Stimulated activated CD4-positive, alpha-beta T cell treated with anti-CD3 and anti-CD28 coated beads, Interleukin-2, amount 100 ng/mL, for 24 hours (primary cell): ENCODE measurements at regions not wholly inside any gene's neighbourhood (a gene's known extent, or its start where the extent isn't known, plus 50 kb on each side); places are given as distances from the start of the nearest gene placed in this dataset.
"Not testable (repeated sequence)": the region's sequence is repeated elsewhere in the genome, so short reads cannot be mapped to it uniquely, and the experiment has no call there.

Experiments used
- DNase-seq, 2 donors: peaks; one replicate each; pipeline ENCODE4 v3.0.0-alpha.2; 2020

- no peak for DNase-seq
These were observed 606.4 kb upstream of the RORB start for GRCh38 chr9:73890685-73891277.

GRCh38 chr9:73892335-73892734, 604.8 kb upstream of the RORB start:
- no peak for DNase-seq

GRCh38 chr9:73893230-73893629, 603.9 kb upstream of the RORB start:
- no peak for DNase-seq

GRCh38 chr9:73896061-73896460, 601.1 kb upstream of the RORB start:
- DNase-seq = no peak

GRCh38 chr9:73906671-73907070, 590.5 kb upstream of the RORB start:
- no peak for DNase-seq

- no peak for DNase-seq
These were observed 585.3 kb upstream of the RORB start for GRCh38 chr9:73911804-73912203.

- no peak for DNase-seq
These were observed 581.0 kb upstream of the RORB start for GRCh38 chr9:73916016-73916673.

GRCh38 chr9:73919712-73920111, 577.4 kb upstream of the RORB start:
- no peak for DNase-seq

- DNase-seq = no peak
These were observed 573.3 kb upstream of the RORB start for GRCh38 chr9:73923796-73924195.

- DNase-seq = no peak
These were observed 546.0 kb upstream of the RORB start for GRCh38 chr9:73951147-73951546.

GRCh38 chr9:73962792-73963191, 534.3 kb upstream of the RORB start:
- DNase-seq = no peak

- no peak for DNase-seq
These were observed 527.2 kb upstream of the RORB start for GRCh38 chr9:73969936-73970335.

GRCh38 chr9:73976424-73976823, 520.7 kb upstream of the RORB start:
- DNase-seq = not testable (repeated sequence)

GRCh38 chr9:73979894-73980264, 517.3 kb upstream of the RORB start:
- DNase-seq = no peak

GRCh38 chr9:73980754-73981153, 516.4 kb upstream of the RORB start:
- DNase-seq = no peak

GRCh38 chr9:73981405-73981804, 515.7 kb upstream of the RORB start:
- DNase-seq = no peak

GRCh38 chr9:73995836-73996235, 501.3 kb upstream of the RORB start:
- no peak for DNase-seq

- DNase-seq = no peak
These were observed 500.3 kb upstream of the RORB start for GRCh38 chr9:73996844-73997243.

GRCh38 chr9:74001382-74001781, 495.8 kb upstream of the RORB start:
- DNase-seq = no peak

GRCh38 chr9:74006935-74007334, 490.2 kb upstream of the RORB start:
- no peak for DNase-seq

GRCh38 chr9:74007833-74008232, 489.3 kb upstream of the RORB start:
- no peak for DNase-seq

- DNase-seq = no peak
These were observed 481.1 kb upstream of the RORB start for GRCh38 chr9:74016004-74016403.

GRCh38 chr9:74025402-74025925, 471.7 kb upstream of the RORB start:
- no peak for DNase-seq

GRCh38 chr9:74032421-74032820, 464.7 kb upstream of the RORB start:
- DNase-seq = no peak

GRCh38 chr9:74035786-74036185, 461.3 kb upstream of the RORB start:
- no peak for DNase-seq
